IMR-90 (cell line): ENCODE measurements at regions not wholly inside any gene's neighbourhood (a gene's known extent, or its start where the extent isn't known, plus 50 kb on each side); places are given as distances from the start of the nearest gene placed in this dataset.

Source experiments
- ATAC-seq: fragments of 200-7000 bp; cut with Tn5 transposase; 2 replicates; pipeline ENCODE4 v1.9.1; 2020; ENCODE audit warnings: low read depth, mild to moderate bottlenecking, moderate library complexity
- BruUV-seq: library from RNA; stranded (reverse); fragments of 400-500 nt; replicated peaks from 2 replicates; lab custom pipeline; 2021; lab: Mats Ljungman, UMichigan
- CTCF ChIA-PET: fragments of 300-600 bp; formaldehyde crosslinking; extraction: SDS; loops from one replicate; lab custom pipeline; 2021; ENCODE audit warnings: antibody characterized with exemption; lab: Yijun Ruan, JAX
- POLR2A ChIA-PET: fragments of 300-600 bp; sonication (Branson Sonifier 250); formaldehyde crosslinking; loops from one replicate; lab custom pipeline; 2022; ENCODE audit warnings: antibody characterized with exemption; ENCODE audit not compliant: unreplicated experiment; lab: Charles Lee
- DNase-seq: peaks from one replicate; pipeline ENCODE4 v3.0.0; 2013
- H2AFZ ChIP-seq: replicated peaks from 2 replicates; pipeline ENCODE3; 2013; ENCODE audit warnings: low read length, mild to moderate bottlenecking; ENCODE audit not compliant: poor library complexity
- H2AK5ac ChIP-seq: 2 replicates; pipeline ENCODE4 v1.6.1; 2013; ENCODE audit warnings: low read depth, low read length, inconsistent platforms
- H2AK9ac ChIP-seq: replicated peaks from 2 replicates; pipeline ENCODE3; 2013; ENCODE audit warnings: mild to moderate bottlenecking, low read depth, low read length, moderate library complexity; ENCODE audit not compliant: poor library complexity
- H2BK120ac ChIP-seq: 2 replicates; pipeline ENCODE4 v1.6.1; 2013; ENCODE audit warnings: low read depth, low read length, inconsistent platforms
- H2BK15ac ChIP-seq: 3 replicates; pipeline ENCODE4 v1.6.1; 2013; ENCODE audit warnings: low read depth, low read length, inconsistent platforms
- H2BK20ac ChIP-seq: 2 replicates; pipeline ENCODE4 v1.6.1; 2013; ENCODE audit warnings: low read depth, mild to moderate bottlenecking, inconsistent platforms, low read length, moderate library complexity
- H2BK5ac ChIP-seq: 2 replicates; pipeline ENCODE4 v1.6.1; 2013; ENCODE audit warnings: mild to moderate bottlenecking, low read depth, low read length, inconsistent platforms; ENCODE audit not compliant: poor library complexity, severe bottlenecking
- H3K14ac ChIP-seq: replicated peaks from 2 replicates; pipeline ENCODE4 v1.6.1; 2013; ENCODE audit warnings: low read depth, low read length, inconsistent platforms
- H3K18ac ChIP-seq: 2 replicates; pipeline ENCODE4 v1.6.1; 2013; ENCODE audit warnings: low read depth, low read length, control low read depth
- H3K23ac ChIP-seq: 2 replicates; pipeline ENCODE4 v1.6.1; 2013; ENCODE audit warnings: low read depth, low read length, inconsistent platforms
- H3K27ac ChIP-seq: 2 replicates; pipeline ENCODE4 v1.5.1; 2013; ENCODE audit warnings: mild to moderate bottlenecking, control low read depth, low read length; ENCODE audit not compliant: insufficient read depth
- H3K27me3 ChIP-seq: 2 replicates; pipeline ENCODE4 v1.6.1; 2013; ENCODE audit warnings: low read length; ENCODE audit not compliant: control insufficient read depth, insufficient read depth
- H3K36me3 ChIP-seq: 2 replicates; pipeline ENCODE4 v1.6.1; 2013; ENCODE audit warnings: low read length, mixed read lengths; ENCODE audit not compliant: control insufficient read depth, insufficient read depth
- H3K4ac ChIP-seq: 2 replicates; pipeline ENCODE4 v1.6.1; 2013; ENCODE audit warnings: low read depth, low read length, inconsistent platforms
- H3K4me1 ChIP-seq: 2 replicates; pipeline ENCODE4 v1.6.1; 2013; ENCODE audit warnings: low read length, mixed read lengths; ENCODE audit not compliant: control insufficient read depth, insufficient read depth
- H3K4me2 ChIP-seq: 2 replicates; pipeline ENCODE4 v1.6.1; 2013; ENCODE audit warnings: low read depth, mild to moderate bottlenecking, control low read depth, low read length, moderate library complexity
- H3K4me3 ChIP-seq: 2 replicates; pipeline ENCODE4 v1.5.1; 2013; ENCODE audit warnings: low read depth, mild to moderate bottlenecking, control low read depth, low read length, moderate library complexity; ENCODE audit not compliant: insufficient read depth
- H3K56ac ChIP-seq: 2 replicates; pipeline ENCODE4 v1.6.1; 2013; ENCODE audit warnings: low read length, inconsistent platforms; ENCODE audit not compliant: insufficient read depth; ENCODE audit errors: extremely low read depth
- H3K79me1 ChIP-seq, 2 experiments: 2 replicates each; pipeline ENCODE4 v1.6.1; 2013; ENCODE audit warnings: low read length in 2 of 2, inconsistent platforms in 1 of 2, low read depth in 1 of 2
- H3K9ac ChIP-seq: 2 replicates; pipeline ENCODE4 v1.6.1; 2013; ENCODE audit warnings: low read depth, low read length, control low read depth
- H3K9me1 ChIP-seq: 2 replicates; pipeline ENCODE4 v1.6.1; 2013; ENCODE audit warnings: low read length, inconsistent platforms; ENCODE audit not compliant: insufficient read depth
- H3K9me3 ChIP-seq: 2 replicates; pipeline ENCODE4 v1.6.1; 2013; ENCODE audit warnings: low read length; ENCODE audit not compliant: control insufficient read depth, insufficient read depth
- H4K20me1 ChIP-seq: 2 replicates; pipeline ENCODE4 v1.6.1; 2013; ENCODE audit warnings: low read length, inconsistent platforms; ENCODE audit not compliant: insufficient read depth
- H4K5ac ChIP-seq: 2 replicates; pipeline ENCODE4 v1.6.1; 2013; ENCODE audit warnings: mild to moderate bottlenecking, low read depth, low read length, control low read depth
- H4K8ac ChIP-seq, 2 experiments: 2 replicates each; pipeline ENCODE4 v1.6.1; 2013; ENCODE audit warnings: low read depth in 2 of 2, low read length in 2 of 2, control low read depth in 1 of 2, inconsistent platforms in 1 of 2
- H4K91ac ChIP-seq: 2 replicates; pipeline ENCODE4 v1.6.1; 2013; ENCODE audit warnings: low read depth, low read length, inconsistent platforms; ENCODE audit not compliant: insufficient read depth
- CTCF ChIP-seq: conservative IDR thresholded peaks from 2 replicates; pipeline ENCODE4 v1.5.1; 2012; ENCODE audit warnings: mild to moderate bottlenecking, low read depth, low read length, improper control_type of control experiment
- RAD21 ChIP-seq: IDR thresholded peaks from 2 replicates; pipeline ENCODE4 v1.6.1; 2012; ENCODE audit warnings: low read length, improper control_type of control experiment
- RCOR1 ChIP-seq: IDR thresholded peaks from 2 replicates; pipeline ENCODE4 v1.6.1; 2012; ENCODE audit warnings: mild to moderate bottlenecking, low read length, improper control_type of control experiment; ENCODE audit not compliant: insufficient replicate concordance
- RFX5 ChIP-seq: IDR thresholded peaks from 2 replicates; pipeline ENCODE4 v1.8.0; 2012; ENCODE audit warnings: low read depth, mild to moderate bottlenecking, low read length, moderate library complexity
- WGBS, 2 experiments: methylation state at CpG; one replicate each; pipeline versions ENCODE4 v1.1.5 to v1.1.7; 2013; ENCODE audit warnings: missing lambda C conversion rate in 2 of 2; ENCODE audit not compliant: insufficient read length in 1 of 2; ENCODE audit errors: extremely low coverage in 2 of 2; 5-methylcytosine and 5-hydroxymethylcytosine counted together
- dilution Hi-C: fragments of 300-500 bp; cut with HindIII; formaldehyde crosslinking; loops from one replicate; pipeline ENCODE4 v1.14.3; 2018; ENCODE audit warnings: low sequenced_read_pairs; ENCODE audit not compliant: unreplicated experiment
- in situ Hi-C: fragments of 300-500 bp; cut with MboI; formaldehyde crosslinking; loops from 3 replicates; pipeline ENCODE4 v1.14.3; 2019; ENCODE audit warnings: low sequenced_read_pairs, inconsistent platforms, mixed read lengths
- intact Hi-C: fragments of 100-400 bp; cut with micrococcal nuclease; formaldehyde crosslinking; loops from 2 replicates; pipeline ENCODE4 v1.10.0; 2022

- ChIA-PET POLR2A (no interaction called here), CTCF (interaction anchor here (0.6 kb wide), 1 partner anchor 36 kb away, joined by 11 read pairs; no protein-coding TSS in a partner anchor)
- H3K36me3 ChIP-seq, result no peaks in the 10 kb centered on the region
- no peaks in the 10 kb centered on the region for H3K9me1 ChIP-seq
- no peak overlapping the region for H2BK15ac ChIP-seq
- WGBS, 2 experiments, result no CpG with 5 or more reads among the region's 1 CpG
- no peak overlapping the region for H2BK120ac ChIP-seq
- intact Hi-C loops, result no loop called here
- H3K4me3 ChIP-seq, result no peak overlapping the region
- no TSS peak for BruUV-seq
- H3K79me1 ChIP-seq, result no peaks in the 10 kb centered on the region
- no peaks in the 10 kb centered on the region for H3K27me3 ChIP-seq
- no peak overlapping the region for H2BK20ac ChIP-seq
- in situ Hi-C loops, result no loop called here
- TF ChIP-seq RFX5 (no peak), RAD21 (no peak), CTCF (no peak), RCOR1 (no peak)
- H3K9ac ChIP-seq, result no peak overlapping the region
- no peak overlapping the region for H3K4ac ChIP-seq
- H3K4me2 ChIP-seq, result no peak overlapping the region
- H3K23ac ChIP-seq, result no peak overlapping the region
- H4K8ac ChIP-seq, result no peak overlapping the region
- no peak overlapping the region for H3K56ac ChIP-seq
- no peaks in the 10 kb centered on the region for H4K20me1 ChIP-seq
- H3K9me3 ChIP-seq, result no peaks in the 10 kb centered on the region; the same call in 1 of the 2 replicates
- no peaks in the 10 kb centered on the region for H3K4me1 ChIP-seq
- H2AK9ac ChIP-seq, result no peak overlapping the region
- H4K91ac ChIP-seq, result no peak overlapping the region
- no peak overlapping the region for H3K27ac ChIP-seq
- H2AK5ac ChIP-seq, result no peak overlapping the region
- dilution Hi-C loops, result no loop called here
- H3K14ac ChIP-seq, result no peak overlapping the region
- no peak overlapping the region for H3K18ac ChIP-seq
- ATAC-seq (no peak), DNase-seq (no peak)
- H2BK5ac ChIP-seq, result no peak overlapping the region
- no peak overlapping the region for H4K5ac ChIP-seq
- no peak overlapping the region for H2AFZ ChIP-seq
Measured at GRCh38 chr3:153567011-153567410, 405.0 kb downstream of the RAP2B start.
